GM21786 (cell line): ENCODE measurements at regions not wholly inside any gene's neighbourhood (a gene's known extent, or its start where the extent isn't known, plus 50 kb on each side); places are given as distances from the start of the nearest gene placed in this dataset.
"Not testable (repeated sequence)": the region's sequence is repeated elsewhere in the genome, so short reads cannot be mapped to it uniquely, and the experiment has no call there.

Source experiments
- ATAC-seq: cut with Tn5 transposase; IDR thresholded peaks from one replicate; pipeline ENCODE4 v1.9.1; 2021; ENCODE audit not compliant: unreplicated experiment

DNA sequence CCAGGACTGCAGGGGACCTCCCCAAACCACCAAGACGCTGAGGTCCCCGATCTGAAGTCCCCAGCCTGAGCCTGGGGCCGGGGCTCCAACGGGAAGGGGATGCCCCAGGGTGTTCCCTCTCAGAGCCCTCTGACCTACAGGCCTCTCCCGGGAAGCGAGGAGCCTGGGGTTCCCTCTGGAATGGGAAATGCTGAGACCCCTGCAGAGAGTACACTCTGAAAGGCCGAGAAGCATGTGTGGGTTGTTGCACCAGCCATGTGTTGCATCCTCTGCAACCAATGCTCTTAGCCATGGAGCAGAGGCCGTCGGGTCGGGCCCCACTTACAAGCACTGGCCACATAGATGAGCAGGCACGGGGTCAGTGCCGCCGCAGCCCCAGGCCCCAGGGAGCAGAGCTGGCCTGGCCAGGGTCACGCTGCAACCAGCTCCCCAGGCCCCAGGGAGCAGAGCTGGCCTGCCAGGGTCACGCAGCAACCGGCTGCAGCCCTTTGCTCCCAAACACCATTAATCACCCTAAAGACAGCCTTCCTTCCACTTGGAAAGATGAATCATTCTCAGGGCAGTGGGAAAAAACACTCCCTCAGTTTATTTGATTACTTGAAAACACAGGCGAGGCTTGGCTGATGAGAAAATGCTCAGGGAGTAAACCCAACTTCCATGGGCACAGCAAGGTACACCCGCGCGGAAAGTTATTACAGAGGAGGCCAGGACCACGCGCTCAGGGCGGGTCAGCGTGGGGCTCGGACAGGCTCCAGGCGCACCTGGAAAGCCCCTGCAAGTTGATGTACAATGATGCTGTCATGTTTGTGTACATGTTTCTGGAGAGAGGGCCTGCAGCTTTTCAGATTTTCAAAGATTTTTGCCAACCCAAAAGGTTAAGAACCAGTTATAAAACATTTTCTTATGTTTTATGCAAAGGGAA, 78.0 kb upstream of the AFDN start:
- no peak for ATAC-seq

GRCh38 chr6:167750956-167751358, 75.8 kb upstream of the AFDN start:
- ATAC-seq: no peak

GRCh38 chr6:167751579-167752115, 75.1 kb upstream of the AFDN start:
- no peak for ATAC-seq

GRCh38 chr6:167753281-167753680, 73.4 kb upstream of the AFDN start:
- not testable (repeated sequence) for ATAC-seq

- no peak for ATAC-seq
Observed at GRCh38 chr6:167754691-167755090, 72.0 kb upstream of the AFDN start.

DNA sequence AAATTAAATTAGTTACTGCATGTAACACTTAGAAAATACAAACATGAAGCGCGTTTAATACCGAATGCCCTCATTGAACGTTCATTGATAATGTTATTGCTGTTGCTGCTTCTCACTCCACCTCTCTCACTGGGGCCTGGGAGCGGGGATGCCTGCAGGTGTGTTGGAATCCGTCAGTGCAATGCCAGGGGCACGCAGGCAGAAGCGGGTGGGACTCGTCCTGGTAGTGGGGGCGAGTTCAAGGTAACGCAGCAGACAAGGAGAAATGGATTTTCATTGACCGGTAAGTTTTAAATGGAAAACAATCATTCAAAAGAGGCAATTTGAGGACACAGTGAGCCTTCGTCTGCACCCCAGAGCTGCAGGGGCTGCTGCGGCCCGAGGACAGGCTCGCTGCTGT, 71.2 kb upstream of the AFDN start:
- ATAC-seq: no peak

GRCh38 chr6:167756597-167756996, 70.1 kb upstream of the AFDN start:
- no peak for ATAC-seq

GRCh38 chr6:167757249-167757648, 69.5 kb upstream of the AFDN start:
- no peak for ATAC-seq

- ATAC-seq: no peak
Observed at GRCh38 chr6:167757821-167758220, 68.9 kb upstream of the AFDN start.

DNA sequence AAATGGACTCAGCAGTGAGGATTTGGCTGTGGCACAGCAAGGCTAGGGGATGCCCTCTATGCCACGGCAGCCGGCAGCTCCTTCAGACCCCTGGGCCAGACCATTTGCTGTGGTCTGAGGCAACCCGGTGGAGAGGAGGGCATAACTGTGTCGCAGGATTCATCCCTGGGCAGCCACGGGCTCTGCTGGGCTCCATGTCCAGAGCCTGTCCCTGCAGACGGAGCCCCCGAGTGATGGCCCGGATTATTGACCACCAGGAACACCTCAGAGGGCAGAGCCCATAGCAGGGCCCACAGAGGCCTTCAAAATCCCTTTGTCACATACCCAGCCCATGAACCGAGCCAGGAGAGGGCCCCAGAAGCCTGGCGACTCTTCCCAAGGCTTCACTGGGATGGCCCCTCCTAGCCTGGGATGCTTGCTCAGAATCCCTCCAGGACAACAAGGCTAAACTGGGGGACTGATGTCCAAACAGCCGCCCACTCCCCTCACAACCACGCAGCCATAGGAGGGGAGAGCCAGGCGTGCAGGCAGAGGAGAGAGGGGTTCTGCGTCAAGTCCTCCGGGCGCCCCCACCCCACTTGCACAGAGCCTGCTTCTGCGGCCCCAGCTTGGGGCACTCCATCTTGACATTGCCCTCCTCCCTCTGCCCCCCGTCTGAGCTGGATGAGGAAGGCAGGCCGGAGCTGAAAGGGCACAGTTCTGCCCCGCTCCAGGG, 68.2 kb upstream of the AFDN start:
- ATAC-seq: no peak

DNA sequence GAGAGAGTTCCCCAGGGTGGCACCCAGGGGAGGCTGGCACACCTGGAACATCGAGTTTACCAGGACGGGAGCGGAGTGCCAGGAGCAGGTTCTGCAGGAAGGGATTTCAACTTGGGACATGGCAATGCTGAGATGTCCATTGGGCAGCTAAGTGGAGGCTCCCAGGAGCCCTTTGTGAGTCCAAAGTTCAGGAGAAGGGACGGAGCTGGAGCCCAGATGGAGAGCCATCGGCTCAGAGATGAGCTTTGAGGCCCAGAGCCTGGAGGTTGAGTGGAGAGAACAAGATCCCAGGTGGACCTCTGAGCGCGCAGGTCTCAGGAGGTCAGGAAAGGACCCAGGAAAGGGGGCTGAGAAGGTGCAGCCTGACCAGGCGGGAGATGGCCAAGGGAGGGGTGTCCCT, 67.5 kb upstream of the AFDN start:
- no peak for ATAC-seq

DNA sequence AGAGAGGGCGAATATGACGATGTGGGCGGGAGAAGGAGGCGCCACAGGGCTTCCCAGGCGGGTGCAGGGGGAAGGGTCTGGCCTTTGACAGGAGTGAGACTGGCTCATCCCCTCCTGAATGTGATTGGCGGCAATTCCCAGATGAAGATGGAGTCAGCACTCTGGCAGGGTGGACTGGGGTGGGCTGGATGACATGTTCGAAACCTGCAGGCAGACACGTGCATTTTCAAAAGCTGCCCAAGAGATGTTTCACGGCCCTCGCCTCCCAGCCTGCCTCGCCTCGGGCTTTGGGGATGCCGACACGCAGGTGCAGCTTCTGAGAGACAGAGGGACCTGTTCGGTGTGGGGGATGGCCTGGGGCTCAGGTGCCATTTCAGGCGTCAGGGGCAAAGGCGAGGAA, 66.8 kb upstream of the AFDN start:
- ATAC-seq: no peak

- ATAC-seq: no peak
Observed at GRCh38 chr6:167760979-167761793, 65.5 kb upstream of the AFDN start.

GRCh38 chr6:167761794-167762258, 64.9 kb upstream of the AFDN start:
- ATAC-seq: no peak

DNA sequence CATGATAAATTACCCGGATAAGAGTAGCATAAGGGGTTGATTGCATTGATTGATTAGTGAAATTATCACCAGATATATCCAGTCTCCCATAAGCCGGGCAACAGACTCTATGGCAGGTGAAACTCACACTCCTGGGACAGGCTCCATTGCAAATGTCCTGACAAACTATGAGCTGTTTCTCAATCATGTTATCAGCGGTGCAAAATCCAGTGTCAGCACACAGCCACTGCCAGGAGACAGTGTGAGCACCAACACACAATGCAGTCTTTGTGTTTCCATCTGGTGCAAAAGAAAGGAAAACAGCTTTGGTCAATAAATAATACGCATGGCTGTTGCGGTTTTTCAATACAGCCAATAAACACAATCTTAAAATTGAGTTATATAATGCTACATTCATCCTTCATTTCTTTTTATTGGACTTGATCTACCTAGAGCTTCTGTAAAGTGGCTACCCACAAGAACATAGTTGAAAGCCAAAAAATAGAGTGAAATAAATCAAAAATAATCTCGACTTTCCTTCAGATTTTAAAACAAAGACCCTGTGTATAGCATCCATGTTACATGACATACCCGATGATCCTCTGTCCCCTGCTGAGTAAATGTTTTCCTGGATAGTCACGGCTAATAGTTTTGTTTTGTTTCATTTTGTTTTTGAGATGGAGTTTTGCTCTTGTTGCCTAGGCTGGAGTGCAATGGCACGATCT, 64.3 kb upstream of the AFDN start:
- ATAC-seq: no peak

DNA sequence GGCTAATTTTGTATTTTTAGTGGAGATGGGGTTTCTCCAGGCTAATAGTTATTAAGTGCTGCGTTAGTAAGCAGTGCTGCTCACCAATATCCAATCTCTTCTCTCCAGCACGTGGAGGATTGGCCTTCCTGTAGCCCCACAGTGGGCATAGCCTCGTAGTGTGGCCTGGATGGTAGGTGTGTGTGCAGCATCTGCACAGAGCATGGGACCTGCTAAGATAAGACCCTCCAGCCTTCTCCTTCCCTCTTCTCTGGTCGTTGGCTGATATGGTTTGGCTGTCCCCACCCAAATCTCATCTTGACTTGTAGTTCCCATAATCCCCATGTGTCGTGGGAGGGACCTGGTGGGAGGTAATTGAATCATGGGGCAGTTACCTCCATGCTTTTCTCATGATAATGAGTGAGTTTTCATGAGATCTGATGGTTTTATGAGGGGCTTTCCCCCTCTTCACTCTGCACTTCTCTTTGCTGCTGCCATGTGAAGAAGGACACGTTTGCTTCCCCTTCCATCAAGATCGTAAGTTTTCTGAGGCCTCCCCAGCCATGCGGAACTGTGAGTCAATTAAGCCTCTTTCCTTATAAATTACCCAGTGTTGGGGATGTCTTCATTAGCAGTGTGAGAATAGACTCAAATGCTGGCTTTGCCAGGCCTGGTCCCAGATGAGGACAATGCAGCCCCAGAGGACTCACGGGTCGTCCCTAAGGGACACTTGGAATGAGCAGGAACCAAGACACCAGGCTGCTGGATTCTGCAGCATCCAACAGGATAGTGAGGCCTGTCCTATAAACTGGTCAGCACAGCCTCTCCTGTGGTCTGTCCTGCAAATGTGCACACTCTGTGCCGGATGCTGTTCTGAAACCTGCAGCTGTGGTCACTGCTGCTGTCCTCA, 63.4 kb upstream of the AFDN start:
- ATAC-seq: no peak

GRCh38 chr6:167764215-167764614, 62.5 kb upstream of the AFDN start:
- no peak for ATAC-seq

DNA sequence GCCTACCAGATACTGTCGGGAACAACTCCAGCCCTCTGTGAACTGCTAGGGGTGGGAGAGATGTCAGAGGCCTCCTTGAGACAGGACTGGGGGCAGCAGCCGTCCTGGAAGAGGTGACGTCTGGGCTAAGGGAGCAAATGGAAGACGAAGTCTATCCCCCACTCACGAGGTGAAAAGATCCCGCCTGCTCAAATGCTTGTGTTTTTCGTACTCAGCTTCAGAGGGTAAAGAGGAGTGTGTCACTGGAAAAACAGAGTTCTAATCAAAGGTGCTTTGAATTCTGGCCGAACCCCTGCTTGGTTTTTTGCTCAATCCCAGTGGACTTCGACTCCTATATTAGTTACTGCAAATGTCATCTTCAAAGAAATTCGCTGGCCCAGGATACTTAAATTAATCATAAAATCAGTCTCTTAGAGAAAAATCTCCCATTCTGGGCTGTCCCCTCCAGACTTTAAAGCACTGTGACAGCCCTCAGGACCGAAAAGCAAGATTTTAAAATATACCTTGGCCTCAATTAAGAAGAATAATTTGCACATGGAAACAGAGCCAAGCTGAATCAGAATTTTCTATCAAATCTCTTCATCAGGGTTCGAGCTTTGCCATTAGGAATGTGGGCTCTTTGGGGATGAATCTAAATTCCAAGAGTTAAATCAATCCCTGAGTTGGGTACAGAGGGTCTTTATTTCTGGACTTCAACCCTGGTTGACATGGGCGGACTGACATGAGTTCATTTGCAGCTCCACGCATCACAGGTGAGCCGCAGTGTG, 61.8 kb upstream of the AFDN start:
- ATAC-seq: no peak
